HEK293T (cell line): ENCODE measurements at regions not wholly inside any gene's neighbourhood (a gene's known extent, or its start where the extent isn't known, plus 50 kb on each side); places are given as distances from the start of the nearest gene placed in this dataset.

ENCODE experiments used
- CTCF ChIA-PET: fragments of 350-600 bp; formaldehyde crosslinking; extraction: SDS; loops from one replicate; lab custom pipeline; 2021; ENCODE audit warnings: antibody characterized with exemption, inconsistent platforms; lab: Yijun Ruan, JAX
- POLR2A ChIA-PET: fragments of 350-600 bp; formaldehyde crosslinking; extraction: SDS; loops from one replicate; lab custom pipeline; 2020; ENCODE audit warnings: antibody characterized with exemption, inconsistent platforms; lab: Yijun Ruan, JAX
- DNase-seq: peaks from one replicate; pipeline ENCODE4 v3.0.0; 2012; ENCODE audit warnings: mixed read lengths; ENCODE audit errors: extremely low spot score
- ARNT ChIP-seq: fragments of 450-650 bp; IDR thresholded peaks from 2 replicates; pipeline ENCODE4 v1.6.1; 2017; ENCODE audit warnings: mild to moderate bottlenecking
- BHLHE40 ChIP-seq: fragments of 450-650 bp; IDR thresholded peaks from 2 replicates; pipeline ENCODE4 v1.6.1; 2016; ENCODE audit warnings: mild to moderate bottlenecking, moderate library complexity, borderline replicate concordance
- CTBP1 ChIP-seq: fragments of 450-650 bp; IDR thresholded peaks from 2 replicates; pipeline ENCODE4 v1.6.1; 2016; ENCODE audit warnings: borderline replicate concordance
- ELF4 ChIP-seq: fragments of 450-650 bp; IDR thresholded peaks from 2 replicates; pipeline ENCODE4 v1.6.1; 2017; ENCODE audit warnings: antibody characterized with exemption
- FOXA1 ChIP-seq: fragments of 450-650 bp; IDR thresholded peaks from 2 replicates; pipeline ENCODE4 v1.6.1; 2016; ENCODE audit warnings: mild to moderate bottlenecking
- FOXK2 ChIP-seq: fragments of 450-650 bp; IDR thresholded peaks from 2 replicates; pipeline ENCODE4 v1.6.1; 2016; ENCODE audit warnings: mild to moderate bottlenecking
- FOXM1 ChIP-seq: fragments of 450-650 bp; IDR thresholded peaks from 2 replicates; pipeline ENCODE4 v1.6.1; 2017; ENCODE audit warnings: mild to moderate bottlenecking, borderline replicate concordance
- HDGF ChIP-seq: fragments of 450-650 bp; IDR thresholded peaks from 2 replicates; pipeline ENCODE4 v1.6.1; 2017; ENCODE audit warnings: antibody characterized with exemption, borderline replicate concordance
- L3MBTL2 ChIP-seq: fragments of 450-650 bp; conservative IDR thresholded peaks from 2 replicates; pipeline ENCODE4 v1.6.1; 2016; ENCODE audit warnings: mild to moderate bottlenecking
- LEF1 ChIP-seq: fragments of 450-650 bp; IDR thresholded peaks from 2 replicates; pipeline ENCODE4 v1.6.1; 2017; ENCODE audit warnings: mild to moderate bottlenecking, borderline replicate concordance
- NFRKB ChIP-seq: fragments of 450-650 bp; IDR thresholded peaks from 2 replicates; pipeline ENCODE4 v1.6.1; 2016; ENCODE audit warnings: mild to moderate bottlenecking, moderate library complexity
- SP1 ChIP-seq: fragments of 450-650 bp; IDR thresholded peaks from 2 replicates; pipeline ENCODE4 v1.6.1; 2017
- SUZ12 ChIP-seq: fragments of 450-650 bp; IDR thresholded peaks from 2 replicates; pipeline ENCODE4 v1.6.1; 2016; ENCODE audit warnings: mild to moderate bottlenecking
- TARDBP ChIP-seq: fragments of 450-650 bp; IDR thresholded peaks from 2 replicates; pipeline ENCODE4 v1.6.1; 2016
- ZNF384 ChIP-seq: fragments of 450-650 bp; IDR thresholded peaks from 2 replicates; pipeline ENCODE4 v1.6.1; 2016
- TF ChIP-seq, protein P1 (sequence below): fragments of 450-650 bp; IDR thresholded peaks from 2 replicates; pipeline ENCODE4 v1.6.1; 2016

DNA sequence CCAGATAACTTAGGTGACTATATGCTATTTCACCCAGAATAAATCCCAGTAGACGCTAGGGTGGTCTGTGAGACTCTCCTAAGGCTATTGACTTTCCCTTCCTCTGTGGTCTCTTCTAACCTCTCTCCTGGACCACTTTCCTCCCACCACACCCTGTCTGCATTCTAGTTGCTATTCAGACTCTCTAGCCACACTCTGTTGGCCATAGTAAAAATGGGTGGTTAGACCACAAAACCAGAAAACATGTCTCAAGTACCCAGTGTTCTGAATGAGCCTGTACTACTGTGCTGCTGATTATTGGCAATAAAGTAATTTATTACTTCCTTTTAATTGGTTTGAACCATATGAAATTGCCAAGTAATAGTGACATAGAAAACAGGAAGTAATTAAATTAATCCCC, 240.8 kb downstream of the KIF20B start:
- ChIA-PET POLR2A (no interaction called here), CTCF (no interaction called here)
- DNase-seq = no peak
- TF ChIP-seq BHLHE40 (no peak), FOXK2 (no peak), LEF1 (no peak), NFRKB (no peak), FOXA1 (no peak), CTBP1 (no peak), FOXM1 (no peak), SP1 (no peak), HDGF (no peak), L3MBTL2 (no peak)

- ChIA-PET CTCF (no interaction called here), POLR2A (no interaction called here)
- DNase-seq = no peak
- TF ChIP-seq ARNT (no peak), FOXA1 (no peak), TARDBP (no peak), HDGF (no peak), NFRKB (no peak), L3MBTL2 (no peak), SUZ12 (no peak), ZNF384 (no peak), BHLHE40 (no peak), FOXM1 (no peak), CTBP1 (no peak), ELF4 (no peak), SP1 (no peak)
- TF ChIP-seq, protein P1, sequence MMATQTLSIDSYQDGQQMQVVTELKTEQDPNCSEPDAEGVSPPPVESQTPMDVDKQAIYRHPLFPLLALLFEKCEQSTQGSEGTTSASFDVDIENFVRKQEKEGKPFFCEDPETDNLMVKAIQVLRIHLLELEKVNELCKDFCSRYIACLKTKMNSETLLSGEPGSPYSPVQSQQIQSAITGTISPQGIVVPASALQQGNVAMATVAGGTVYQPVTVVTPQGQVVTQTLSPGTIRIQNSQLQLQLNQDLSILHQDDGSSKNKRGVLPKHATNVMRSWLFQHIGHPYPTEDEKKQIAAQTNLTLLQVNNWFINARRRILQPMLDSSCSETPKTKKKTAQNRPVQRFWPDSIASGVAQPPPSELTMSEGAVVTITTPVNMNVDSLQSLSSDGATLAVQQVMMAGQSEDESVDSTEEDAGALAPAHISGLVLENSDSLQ = no peak
Measured at GRCh38 chr10:89944138-89944537, 242.7 kb downstream of the KIF20B start.

GRCh38 chr10:89946106-89946505, 244.7 kb downstream of the KIF20B start:
- no peak for DNase-seq
- CTCF ChIA-PET = no interaction called here
- POLR2A ChIA-PET = no interaction called here
- TF ChIP-seq ZNF384 (no peak), FOXA1 (no peak)
- TF ChIP-seq, protein P1 = no peak

DNA sequence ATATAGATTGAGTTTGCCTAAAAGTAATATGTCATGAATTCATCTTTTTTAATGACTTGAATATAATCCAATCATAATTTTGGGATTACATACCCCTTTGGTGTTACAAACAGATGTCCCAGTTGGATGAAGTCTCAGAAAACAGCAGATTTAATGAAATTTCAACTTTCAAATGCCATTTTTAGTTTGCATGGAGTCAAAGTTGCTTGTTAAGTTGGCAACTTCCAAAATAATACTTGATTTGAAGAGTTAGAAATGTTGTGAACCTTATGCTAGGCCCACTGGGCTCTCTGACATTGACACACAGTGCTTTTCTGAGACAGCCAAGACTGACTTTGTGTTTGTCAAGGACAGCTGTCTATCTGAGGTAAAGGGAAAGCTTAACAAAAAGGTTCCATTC, 248.1 kb downstream of the KIF20B start:
- CTCF ChIA-PET = no interaction called here

DNA sequence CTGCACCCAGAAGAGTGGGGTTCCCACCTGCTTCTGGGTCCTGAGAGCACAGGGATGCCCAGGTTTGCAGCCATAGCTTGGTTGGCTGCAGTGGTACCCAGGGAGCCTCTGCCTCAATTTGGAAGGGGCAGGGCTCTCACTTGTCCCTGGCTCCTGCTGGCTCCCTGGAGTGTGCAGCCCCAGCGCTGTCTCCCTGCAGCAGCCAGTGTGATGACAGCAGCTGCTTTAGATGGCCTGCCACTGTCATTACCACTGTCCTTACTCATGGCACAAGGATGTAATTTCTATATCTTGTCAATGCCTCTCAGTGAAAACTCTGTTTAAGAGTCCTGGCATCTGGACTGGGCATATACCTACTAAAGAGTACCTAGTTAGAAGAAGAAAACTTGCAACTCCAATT, 250.9 kb downstream of the KIF20B start:
- ChIA-PET POLR2A (no interaction called here), CTCF (interaction anchor here (0.6 kb wide), 1 partner anchor 928 kb away, joined by 3 read pairs; no protein-coding TSS in a partner anchor)
- DNase-seq = no peak
- no peak for TF ChIP-seq SP1
- TF ChIP-seq HDGF = no peak
- no peak for TF ChIP-seq FOXM1
- TF ChIP-seq CTBP1 = no peak
- TF ChIP-seq ELF4 = no peak
- TF ChIP-seq ZNF384 = no peak
- TF ChIP-seq SUZ12 = no peak
- no peak for TF ChIP-seq ARNT
- no peak for TF ChIP-seq FOXK2
- no peak for TF ChIP-seq L3MBTL2
- no peak for TF ChIP-seq NFRKB
- TF ChIP-seq LEF1 = no peak
- TF ChIP-seq TARDBP = no peak
- TF ChIP-seq, protein P1 = no peak
- no peak for TF ChIP-seq BHLHE40

More for the DNA sequence above, 248.1 kb downstream of the KIF20B start:
- POLR2A ChIA-PET = no interaction called here
- no peak for DNase-seq
- TF ChIP-seq CTBP1 (no peak), L3MBTL2 (no peak), NFRKB (no peak), FOXK2 (no peak), BHLHE40 (no peak), LEF1 (no peak), TARDBP (no peak), HDGF (no peak), FOXA1 (no peak), FOXM1 (no peak), ELF4 (no peak), SUZ12 (no peak), SP1 (no peak), ARNT (no peak), ZNF384 (no peak)
- TF ChIP-seq, protein P1 = no peak

DNA sequence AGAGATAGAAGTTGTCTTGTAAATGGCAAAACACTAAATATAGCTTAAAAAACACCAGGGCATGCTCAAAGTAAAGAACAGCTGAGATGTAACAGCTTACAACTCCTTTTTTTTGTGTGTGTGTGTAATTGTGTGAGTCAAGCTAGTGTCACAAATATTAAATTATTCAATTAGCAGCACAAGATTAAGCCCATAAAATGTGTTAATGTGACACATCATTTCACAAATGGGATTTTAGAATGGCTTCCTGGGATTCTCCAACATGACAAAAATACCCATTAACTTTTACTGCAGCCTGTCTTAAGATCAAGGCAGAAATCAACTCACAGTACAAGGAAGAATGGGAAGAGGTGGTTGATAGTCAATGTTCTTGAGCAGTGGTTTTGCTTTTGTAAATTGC, 251.4 kb downstream of the KIF20B start:
- CTCF ChIA-PET = interaction anchor here (0.6 kb wide), 1 partner anchor 928 kb away, joined by 3 read pairs; no protein-coding TSS in a partner anchor
- TF ChIP-seq HDGF (no peak), FOXM1 (no peak), FOXA1 (no peak), NFRKB (no peak), CTBP1 (no peak)
- POLR2A ChIA-PET = no interaction called here
- no peak for DNase-seq
